Fibroblast of lung (primary cell): ENCODE measurements at regions not wholly inside any gene's neighbourhood (a gene's known extent, or its start where the extent isn't known, plus 50 kb on each side); places are given as distances from the start of the nearest gene placed in this dataset.

Experiments
- EZH2 ChIP-seq: IDR thresholded peaks from 2 replicates; pipeline ENCODE4 v1.5.1; 2012; ENCODE audit warnings: low read length, control low read depth, mild to moderate bottlenecking; ENCODE audit errors: missing control alignments
- TF ChIP-seq, protein P1 (sequence below), 2 donors: IDR thresholded peaks in 1 of 2; conservative IDR thresholded peaks in 1 of 2; 1 replicate in 1 of 2; 2 replicates in 1 of 2; pipeline ENCODE4 v1.5.1; 2011 to 2012; ENCODE audit warnings: low read length in 2 of 2, control low read depth in 1 of 2, inconsistent platforms in 1 of 2, low read depth in 1 of 2, mild to moderate bottlenecking in 1 of 2

DNA sequence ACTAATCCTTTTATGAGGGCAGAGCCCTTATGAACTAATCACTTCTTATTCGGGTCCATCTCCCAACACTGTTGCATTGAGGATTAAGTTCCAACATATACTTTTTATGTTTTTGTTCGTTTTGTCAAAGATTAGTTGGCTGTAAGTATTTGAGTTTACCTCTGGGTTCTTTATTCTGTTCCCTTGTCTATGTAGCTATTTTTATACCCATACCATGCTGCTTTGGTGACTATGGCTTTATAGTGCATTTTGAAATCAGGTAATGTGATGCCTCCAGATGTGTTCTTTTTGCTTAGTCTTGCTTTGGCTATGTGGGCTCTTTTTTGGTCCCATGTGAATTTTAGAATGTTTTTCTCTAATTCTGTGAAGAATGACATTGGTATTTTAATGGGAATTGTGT, 166.4 kb upstream of the KCNMB2 start:
- no peak for TF ChIP-seq EZH2
- TF ChIP-seq, protein P1, sequence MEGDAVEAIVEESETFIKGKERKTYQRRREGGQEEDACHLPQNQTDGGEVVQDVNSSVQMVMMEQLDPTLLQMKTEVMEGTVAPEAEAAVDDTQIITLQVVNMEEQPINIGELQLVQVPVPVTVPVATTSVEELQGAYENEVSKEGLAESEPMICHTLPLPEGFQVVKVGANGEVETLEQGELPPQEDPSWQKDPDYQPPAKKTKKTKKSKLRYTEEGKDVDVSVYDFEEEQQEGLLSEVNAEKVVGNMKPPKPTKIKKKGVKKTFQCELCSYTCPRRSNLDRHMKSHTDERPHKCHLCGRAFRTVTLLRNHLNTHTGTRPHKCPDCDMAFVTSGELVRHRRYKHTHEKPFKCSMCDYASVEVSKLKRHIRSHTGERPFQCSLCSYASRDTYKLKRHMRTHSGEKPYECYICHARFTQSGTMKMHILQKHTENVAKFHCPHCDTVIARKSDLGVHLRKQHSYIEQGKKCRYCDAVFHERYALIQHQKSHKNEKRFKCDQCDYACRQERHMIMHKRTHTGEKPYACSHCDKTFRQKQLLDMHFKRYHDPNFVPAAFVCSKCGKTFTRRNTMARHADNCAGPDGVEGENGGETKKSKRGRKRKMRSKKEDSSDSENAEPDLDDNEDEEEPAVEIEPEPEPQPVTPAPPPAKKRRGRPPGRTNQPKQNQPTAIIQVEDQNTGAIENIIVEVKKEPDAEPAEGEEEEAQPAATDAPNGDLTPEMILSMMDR (conservative IDR thresholded peaks at IDR 0.05 in 1 of 2, IDR thresholded peaks at IDR 0.05 in 1 of 2; ENCODE audit: low read depth in 1 of 2, low read length in 2 of 2) = no peak
